ENCODE measurements at regions not wholly inside any gene's neighbourhood (a gene's known extent, or its start where the extent isn't known, plus 50 kb on each side); places are given as distances from the start of the nearest gene placed in this dataset.
"Not testable (repeated sequence)": the region's sequence is repeated elsewhere in the genome, so short reads cannot be mapped to it uniquely, and the experiment has no call there.

GRCh38 chr6:85707515-85708145 lies 64.9 kb upstream of the SYNCRIP start:
- not testable (repeated sequence) for TF ChIP-seq CTCF, POLR2A (IDR thresholded peaks at IDR 0.05)

Measured in right lobe of liver (tissue), 4 donors.